A673 (cell line): ENCODE measurements at regions not wholly inside any gene's neighbourhood (a gene's known extent, or its start where the extent isn't known, plus 50 kb on each side); places are given as distances from the start of the nearest gene placed in this dataset.

ENCODE experiments used
- EZH2 ChIP-seq: fragments of 200-600 bp; sonication (generic); IDR thresholded peaks from 2 replicates; pipeline ENCODE4 v1.6.1; 2017; ENCODE audit warnings: borderline replicate concordance, low read depth, mild to moderate bottlenecking, mixed read lengths, antibody characterized with exemption, low read length; ENCODE audit not compliant: poor library complexity, severe bottlenecking
- TF ChIP-seq, protein P1 (sequence below): fragments of 300-800, 200-600 bp; sonication (generic); conservative IDR thresholded peaks from 2 replicates; pipeline ENCODE4 v1.5.1; 2017; ENCODE audit warnings: low read depth, mild to moderate bottlenecking, antibody characterized with exemption, low read length, moderate library complexity, mixed read lengths

- TF ChIP-seq, protein P1, sequence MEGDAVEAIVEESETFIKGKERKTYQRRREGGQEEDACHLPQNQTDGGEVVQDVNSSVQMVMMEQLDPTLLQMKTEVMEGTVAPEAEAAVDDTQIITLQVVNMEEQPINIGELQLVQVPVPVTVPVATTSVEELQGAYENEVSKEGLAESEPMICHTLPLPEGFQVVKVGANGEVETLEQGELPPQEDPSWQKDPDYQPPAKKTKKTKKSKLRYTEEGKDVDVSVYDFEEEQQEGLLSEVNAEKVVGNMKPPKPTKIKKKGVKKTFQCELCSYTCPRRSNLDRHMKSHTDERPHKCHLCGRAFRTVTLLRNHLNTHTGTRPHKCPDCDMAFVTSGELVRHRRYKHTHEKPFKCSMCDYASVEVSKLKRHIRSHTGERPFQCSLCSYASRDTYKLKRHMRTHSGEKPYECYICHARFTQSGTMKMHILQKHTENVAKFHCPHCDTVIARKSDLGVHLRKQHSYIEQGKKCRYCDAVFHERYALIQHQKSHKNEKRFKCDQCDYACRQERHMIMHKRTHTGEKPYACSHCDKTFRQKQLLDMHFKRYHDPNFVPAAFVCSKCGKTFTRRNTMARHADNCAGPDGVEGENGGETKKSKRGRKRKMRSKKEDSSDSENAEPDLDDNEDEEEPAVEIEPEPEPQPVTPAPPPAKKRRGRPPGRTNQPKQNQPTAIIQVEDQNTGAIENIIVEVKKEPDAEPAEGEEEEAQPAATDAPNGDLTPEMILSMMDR = no peak
- no peak for TF ChIP-seq EZH2
Measured at GRCh38 chr12:89167986-89168385, 184.3 kb downstream of the DUSP6 start.
